Left lung (tissue), 4 donors: ENCODE measurements at regions not wholly inside any gene's neighbourhood (a gene's known extent, or its start where the extent isn't known, plus 50 kb on each side); places are given as distances from the start of the nearest gene placed in this dataset.

Experiments
- ATAC-seq: fragments of 200-7000 bp; cut with Tn5 transposase; one replicate; pipeline ENCODE4 v1.9.1; 2020; ENCODE audit warnings: moderate library complexity
- DNase-seq, 4 donors: peaks; one replicate each; pipeline ENCODE4 v3.0.0-alpha.2; 2013 to 2020
- H3K27ac ChIP-seq, 2 donors: fragments of 200-600 bp; sonication (generic) in 1 of 2; one replicate each; pipeline versions ENCODE4 v1.5.0 to v1.8.0; 2020 to 2021
- H3K27me3 ChIP-seq, 2 donors: fragments of 200-600 bp; sonication (generic) in 1 of 2; one replicate each; pipeline versions ENCODE4 v1.5.0 to v1.8.0; 2020 to 2021
- H3K36me3 ChIP-seq, 2 donors: fragments of 200-600 bp; sonication (generic) in 1 of 2; one replicate each; pipeline versions ENCODE4 v1.5.0 to v1.8.0; 2020 to 2021
- H3K4me1 ChIP-seq, 2 donors: fragments of 200-600 bp; one replicate each; pipeline ENCODE4 v1.8.0; 2021
- H3K4me3 ChIP-seq, 2 donors: fragments of 200-600 bp; sonication (generic) in 1 of 2; one replicate each; pipeline versions ENCODE4 v1.5.0 to v1.8.0; 2020 to 2021; ENCODE audit warnings: mild to moderate bottlenecking in 1 of 2
- H3K9me3 ChIP-seq, 2 donors: fragments of 200-600 bp; sonication (generic) in 1 of 2; one replicate each; pipeline versions ENCODE4 v1.5.0 to v1.8.0; 2020 to 2021
- CTCF ChIP-seq, 2 donors: fragments of 200-600 bp; sonication (generic) in 1 of 2; IDR thresholded peaks; one replicate each; pipeline versions ENCODE4 v1.5.0 to v1.8.0; 2021; ENCODE audit warnings: antibody characterized with exemption in 2 of 2
- intact Hi-C, 2 donors: fragments of 100-400 bp; cut with DNase I; formaldehyde crosslinking; loops; one replicate each; pipeline versions ENCODE4 v1.11.2 to v1.14.2; 2022
- donor health status: DM: no; HTN: yes; CAD: no.
- donor health status: DM: no; HTN: no; CAD: no.

- H3K36me3 ChIP-seq = no peaks in the 10 kb centered on the region
- intact Hi-C loops = no loop called here
- TF ChIP-seq CTCF (IDR thresholded peaks at IDR 0.05) = no peak
- no peak overlapping the region for H3K27ac ChIP-seq
- H3K4me1 ChIP-seq = no peaks in the 10 kb centered on the region
- ATAC-seq = no peak
- H3K27me3 ChIP-seq = no peaks in the 10 kb centered on the region
- no peak for DNase-seq
- H3K9me3 ChIP-seq = no peaks in the 10 kb centered on the region
- no peak overlapping the region for H3K4me3 ChIP-seq
Measured at GRCh38 chr4:42205541-42205940, 53.1 kb upstream of the BEND4 start.

GRCh38 chr4:42216664-42217063 is 64.2 kb upstream of the BEND4 start:
- TF ChIP-seq CTCF (IDR thresholded peaks at IDR 0.05) = no peak
- intact Hi-C loops = no loop called here
- H3K9me3 ChIP-seq = no peaks in the 10 kb centered on the region
- ATAC-seq (no peak), DNase-seq (no peak)
- H3K27me3 ChIP-seq = no peaks in the 10 kb centered on the region
- no peaks in the 10 kb centered on the region for H3K4me1 ChIP-seq
- H3K4me3 ChIP-seq = no peak overlapping the region
- no peak overlapping the region for H3K27ac ChIP-seq
- no peaks in the 10 kb centered on the region for H3K36me3 ChIP-seq

- ATAC-seq (no peak), DNase-seq (no peak)
- H3K4me1 ChIP-seq = no peaks in the 10 kb centered on the region
- H3K36me3 ChIP-seq = no peaks in the 10 kb centered on the region
- no peak overlapping the region for H3K4me3 ChIP-seq
- no peaks in the 10 kb centered on the region for H3K9me3 ChIP-seq
- H3K27ac ChIP-seq = no peak overlapping the region
- TF ChIP-seq CTCF (IDR thresholded peaks at IDR 0.05) = no peak
- H3K27me3 ChIP-seq = no peaks in the 10 kb centered on the region
- intact Hi-C loops = no loop called here
Measured at GRCh38 chr4:42225286-42225685, 72.8 kb upstream of the BEND4 start.

GRCh38 chr4:42234817-42235216 is 82.4 kb upstream of the BEND4 start:
- H3K9me3 ChIP-seq = no peaks in the 10 kb centered on the region
- H3K36me3 ChIP-seq = no peaks in the 10 kb centered on the region
- no peak for TF ChIP-seq CTCF (IDR thresholded peaks at IDR 0.05)
- H3K4me3 ChIP-seq = no peak overlapping the region
- DNase-seq (no peak), ATAC-seq (no peak)
- no peaks in the 10 kb centered on the region for H3K4me1 ChIP-seq
- H3K27ac ChIP-seq = no peak overlapping the region
- no peaks in the 10 kb centered on the region for H3K27me3 ChIP-seq
- intact Hi-C loops = no loop called here

GRCh38 chr4:42235304-42236021 is 83.0 kb upstream of the BEND4 start:
- intact Hi-C loops = no loop called here
- Histone ChIP-seq H3K4me3 (no peak overlapping the region), H3K9me3 (no peaks in the 10 kb centered on the region), H3K4me1 (no peaks in the 10 kb centered on the region), H3K27ac (no peak overlapping the region), H3K36me3 (no peaks in the 10 kb centered on the region), H3K27me3 (no peaks in the 10 kb centered on the region)
- no peak for DNase-seq
- ATAC-seq = no peak
- no peak for TF ChIP-seq CTCF (IDR thresholded peaks at IDR 0.05)
